ENCODE measurements at regions not wholly inside any gene's neighbourhood (a gene's known extent, or its start where the extent isn't known, plus 50 kb on each side); places are given as distances from the start of the nearest gene placed in this dataset.

DNA sequence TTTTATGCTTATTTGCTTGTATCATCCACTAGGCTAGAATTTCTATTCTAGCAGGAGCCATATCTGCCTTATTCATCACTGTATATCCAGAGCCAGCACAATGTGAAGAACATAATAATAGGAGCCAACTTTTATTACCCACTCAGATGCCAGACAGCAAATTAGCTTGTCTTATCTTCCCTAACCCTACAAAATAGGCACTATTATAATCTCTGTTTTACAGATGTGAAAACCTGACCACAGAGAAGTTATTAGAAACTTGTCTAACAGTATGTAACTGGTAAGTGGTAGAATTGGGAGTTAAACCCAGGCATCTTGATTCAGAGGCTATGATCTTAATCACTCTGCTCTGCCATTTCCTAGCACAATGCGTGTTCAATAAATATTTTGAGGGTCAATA is 579.5 kb downstream of the CAAP1 start:
- no peak for DNase-seq (ENCODE audit: low read depth, low spot score)

DNA sequence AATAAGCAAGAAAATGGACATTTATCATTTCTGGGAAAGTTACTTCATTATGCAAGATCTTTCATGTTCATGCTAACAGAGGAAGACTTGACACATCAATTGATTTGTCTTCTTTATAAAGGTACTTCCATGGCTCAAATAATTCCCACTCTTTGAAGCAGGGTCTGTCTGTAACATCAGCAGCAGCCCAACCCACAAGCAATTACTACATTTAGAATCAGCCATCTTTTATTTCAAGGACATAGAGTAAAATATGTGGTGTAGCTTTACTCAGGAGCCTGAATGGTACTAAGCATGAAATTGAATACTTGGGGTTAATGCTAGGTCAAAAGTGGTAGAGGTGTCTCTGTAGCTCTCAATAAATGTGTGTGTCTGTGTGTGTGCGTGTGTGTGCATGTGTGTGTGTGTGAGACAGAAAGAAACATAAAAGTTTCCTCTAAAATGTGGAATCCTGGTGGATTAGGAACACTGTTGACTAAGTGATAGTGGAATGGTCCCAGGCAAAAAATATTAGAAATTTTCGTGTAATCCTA is 581.1 kb downstream of the CAAP1 start:
- DNase-seq (ENCODE audit: low read depth, low spot score) = no peak

DNA sequence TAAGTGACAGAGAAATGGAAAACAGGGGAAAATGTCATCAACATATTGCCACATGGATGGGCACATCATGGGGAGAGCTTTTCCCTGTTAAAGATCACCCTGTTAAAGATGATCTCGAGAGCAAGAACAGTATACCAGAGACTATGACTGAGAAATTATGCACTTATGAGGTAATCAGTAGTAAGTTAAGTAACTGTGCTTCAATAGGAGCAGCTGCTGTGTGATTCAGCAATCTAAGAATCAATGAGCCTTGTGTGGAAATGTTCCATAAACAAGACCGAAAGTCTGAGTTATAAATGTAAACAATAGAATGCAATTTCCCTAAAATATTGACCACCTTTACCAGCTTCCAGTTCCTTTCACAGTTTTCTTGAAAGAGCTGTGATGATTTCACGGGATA is 582.3 kb downstream of the CAAP1 start:
- peak; percentile 41 for DNase-seq (ENCODE audit: low read depth, low spot score)

DNA sequence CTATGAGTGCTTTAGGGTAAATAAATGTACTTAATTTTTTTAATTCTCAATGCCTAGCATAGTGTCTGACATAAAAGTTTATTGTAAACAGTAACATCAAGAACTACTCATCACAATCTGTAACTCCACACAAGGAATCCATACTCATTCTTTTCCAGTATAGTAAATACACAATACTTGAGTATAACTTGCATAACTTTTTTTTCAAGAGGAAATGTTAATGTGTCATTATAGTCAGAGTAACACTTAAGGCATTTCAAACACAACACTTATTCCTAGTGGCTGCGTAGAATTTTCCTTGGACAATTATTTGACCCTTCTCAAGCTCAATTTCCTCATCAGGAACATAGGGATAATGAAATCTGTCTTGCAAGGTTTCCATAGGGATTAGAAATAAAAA is 584.3 kb downstream of the CAAP1 start:
- no peak for DNase-seq (ENCODE audit: low read depth, low spot score)

DNA sequence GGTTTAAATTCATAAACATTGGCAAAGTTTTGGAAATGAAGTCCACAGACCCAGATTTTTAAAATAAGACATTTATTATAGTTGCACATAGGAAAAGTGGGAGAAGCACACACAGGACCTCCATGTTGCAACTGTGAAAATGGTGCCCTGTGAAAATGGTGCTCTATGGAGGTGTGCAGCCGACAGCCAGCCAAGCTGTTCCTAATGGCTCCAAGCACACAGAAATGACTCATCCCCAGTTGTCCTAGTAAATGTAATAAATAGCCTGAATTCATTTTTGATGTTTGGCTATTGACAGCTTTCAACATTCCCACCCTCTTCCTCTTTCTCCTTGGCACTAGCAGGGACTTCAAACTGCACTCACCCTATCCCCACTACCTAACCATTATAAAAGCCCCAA is 590.9 kb downstream of the CAAP1 start:
- no peak for DNase-seq (ENCODE audit: low read depth, low spot score)

DNA sequence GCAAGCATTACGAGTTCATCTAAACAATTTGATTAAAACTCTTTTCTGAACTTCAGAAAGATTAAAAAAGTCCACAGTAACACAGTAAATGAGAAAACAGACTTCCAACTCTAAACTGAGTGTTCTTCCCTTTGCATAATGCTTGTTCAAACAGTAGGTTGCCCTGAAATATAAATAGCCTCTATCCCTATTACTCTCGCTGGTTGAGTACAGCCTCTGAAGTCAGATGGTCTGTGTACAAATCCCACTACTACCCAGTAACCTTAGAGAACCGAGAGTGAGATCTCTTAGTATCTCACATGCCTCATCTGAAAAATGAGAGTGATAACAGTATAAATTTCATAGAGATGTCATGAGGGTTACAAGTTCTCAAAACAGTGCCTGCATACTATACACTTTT is 591.6 kb downstream of the CAAP1 start:
- no peak for DNase-seq (ENCODE audit: low read depth, low spot score)

DNA sequence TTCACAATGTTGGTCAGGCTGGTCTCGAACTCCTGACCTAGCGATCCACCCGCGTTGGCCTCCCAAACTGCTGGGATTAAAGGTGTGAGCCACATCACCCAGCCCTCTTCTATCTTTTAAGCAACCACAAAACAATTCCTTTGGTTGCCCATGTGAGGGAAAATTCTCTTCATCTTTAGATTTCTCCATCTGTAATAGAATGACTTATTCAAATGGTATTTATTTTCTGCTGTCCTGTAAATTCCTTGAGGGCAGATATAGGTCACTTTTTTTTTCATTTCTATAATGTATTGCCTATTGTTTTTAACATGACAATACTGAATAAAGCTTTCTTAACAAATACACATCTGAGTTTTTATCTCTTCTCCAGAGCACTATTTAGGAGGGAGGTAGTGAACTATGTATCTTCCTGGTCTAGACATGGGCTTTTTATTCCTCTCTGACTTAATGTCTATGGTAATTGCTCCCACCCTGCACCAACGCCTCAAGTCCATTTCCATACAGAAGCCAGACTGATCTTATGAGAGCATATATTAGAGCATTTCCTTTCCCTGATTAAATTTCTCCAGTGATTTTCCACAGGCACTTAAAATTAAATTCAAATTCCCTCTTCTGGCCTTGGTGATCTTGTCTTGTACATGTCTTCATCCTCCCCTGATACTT is 595.6 kb downstream of the CAAP1 start:
- DNase-seq (ENCODE audit: low read depth, low spot score) = peak; percentile 31

DNA sequence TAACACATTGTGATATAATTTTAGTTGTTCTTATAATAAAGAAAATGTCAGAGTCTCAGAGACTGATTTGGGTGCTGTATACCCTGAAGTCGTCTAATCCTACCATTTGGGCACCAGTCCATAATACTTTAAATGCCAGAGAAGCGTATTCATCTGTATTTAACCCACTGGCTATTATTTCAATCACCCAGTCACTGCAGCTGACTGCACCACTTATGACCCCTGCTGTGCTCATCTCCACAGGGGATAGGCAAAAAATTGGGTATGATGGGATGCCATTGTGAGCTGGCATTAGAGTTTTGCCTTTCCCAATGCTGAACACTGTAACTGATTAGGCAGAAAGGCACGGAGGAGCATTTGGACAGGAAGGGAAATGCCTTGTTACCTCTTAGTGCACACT is 599.7 kb downstream of the CAAP1 start:
- peak; percentile 85 for DNase-seq (ENCODE audit: low read depth, low spot score)

DNA sequence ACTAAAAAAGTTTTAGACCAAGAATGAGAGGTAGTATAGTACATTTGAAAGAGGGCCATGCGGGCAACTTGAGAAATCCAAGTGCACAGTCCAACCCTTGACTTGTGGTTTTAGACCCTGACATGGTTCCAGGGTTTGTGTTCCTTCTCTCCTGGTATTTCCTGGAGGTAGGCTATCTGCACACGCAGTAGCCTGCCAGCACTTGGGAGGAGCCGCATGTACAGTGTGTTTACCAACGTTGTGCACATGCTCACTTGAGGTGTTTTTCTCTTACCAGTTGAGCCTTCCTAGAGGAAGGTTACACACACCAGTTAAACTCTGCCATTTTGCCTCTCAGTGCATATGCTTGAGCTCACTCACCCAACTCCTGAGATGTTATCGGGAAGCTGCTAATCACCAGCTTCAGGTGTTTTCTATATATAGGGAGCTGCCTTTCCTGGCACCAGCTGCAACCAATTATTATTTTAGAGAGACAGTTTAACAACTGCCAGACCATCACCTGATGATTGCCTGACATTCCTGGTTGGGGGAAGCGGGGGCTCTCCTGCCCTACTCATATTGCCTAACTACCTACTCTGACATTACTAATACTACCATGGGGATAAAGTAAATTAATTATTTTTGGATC is 593.4 kb upstream of the TUSC1 start:
- DNase-seq (ENCODE audit: low read depth, low spot score) = no peak

DNA sequence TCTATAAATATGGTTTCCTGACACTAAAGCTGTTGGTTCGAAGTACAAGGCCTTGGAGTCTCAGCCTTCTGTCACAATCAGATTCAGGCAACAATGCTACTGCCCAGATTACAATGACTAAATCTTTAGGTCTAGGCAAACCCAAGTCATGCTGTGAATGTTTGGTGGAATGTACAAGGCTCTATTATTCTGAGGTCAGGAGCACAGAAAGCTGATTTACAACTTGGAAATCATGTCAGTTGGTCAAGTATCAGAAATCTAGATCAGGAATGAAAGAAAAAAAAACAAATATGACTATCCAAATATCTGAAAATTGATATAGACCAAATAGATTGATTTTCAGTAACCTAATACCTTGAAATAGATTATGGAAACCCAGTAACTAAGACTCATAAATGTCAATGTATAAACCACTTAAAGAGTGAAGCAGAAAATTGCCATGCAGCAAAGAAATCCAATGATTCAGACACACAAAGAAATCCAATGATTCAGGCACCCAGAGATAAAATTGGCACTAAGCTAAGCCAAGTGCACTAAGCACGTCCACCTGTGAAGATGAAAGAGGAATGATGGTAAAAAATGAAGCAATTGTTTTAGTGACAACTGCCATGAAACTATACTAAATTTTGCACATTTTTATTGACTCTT is 588.0 kb upstream of the TUSC1 start:
- no peak for DNase-seq (ENCODE audit: low read depth, low spot score)

DNA sequence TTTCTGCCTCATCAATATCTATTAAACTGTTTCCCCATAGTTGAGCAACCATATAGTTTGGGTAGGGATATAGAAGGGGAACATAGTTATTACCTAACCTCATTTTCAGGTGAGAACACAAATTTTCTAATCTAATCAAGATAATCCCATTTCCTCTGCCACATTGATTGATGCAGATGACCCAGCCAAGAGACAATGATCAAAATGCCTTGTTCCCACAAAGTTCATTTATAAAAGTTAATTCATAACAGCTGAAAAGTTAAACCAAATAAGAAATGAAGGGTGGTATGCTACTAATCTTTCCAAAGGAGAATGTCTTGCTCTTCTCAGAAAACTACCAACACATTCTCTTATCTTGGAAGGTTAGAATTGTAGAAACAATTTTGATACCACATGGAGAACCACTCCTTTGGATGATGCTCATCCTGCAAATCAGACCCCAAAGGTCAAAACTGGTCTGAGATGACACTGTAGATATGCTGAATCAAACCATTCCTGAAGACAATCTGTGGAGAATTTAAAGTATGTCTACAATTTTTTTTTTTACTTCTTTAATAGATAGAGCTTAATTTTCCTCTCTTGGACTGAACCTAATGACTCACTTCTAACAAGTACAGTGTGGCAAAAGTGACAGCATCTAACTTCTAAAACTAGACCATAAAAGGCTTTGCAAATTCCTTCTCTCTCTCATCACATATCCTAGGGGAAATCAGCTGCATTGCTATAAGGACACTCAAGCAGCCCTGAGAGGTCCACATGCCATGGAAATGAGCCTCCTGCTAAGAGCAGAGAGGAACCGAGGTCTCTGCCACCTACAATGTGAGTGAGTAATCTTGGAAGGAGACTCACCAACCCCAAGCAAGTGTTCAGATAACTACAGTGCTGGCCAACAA is 586.7 kb upstream of the TUSC1 start:
- peak; percentile 84 for DNase-seq (ENCODE audit: low read depth, low spot score)

DNA sequence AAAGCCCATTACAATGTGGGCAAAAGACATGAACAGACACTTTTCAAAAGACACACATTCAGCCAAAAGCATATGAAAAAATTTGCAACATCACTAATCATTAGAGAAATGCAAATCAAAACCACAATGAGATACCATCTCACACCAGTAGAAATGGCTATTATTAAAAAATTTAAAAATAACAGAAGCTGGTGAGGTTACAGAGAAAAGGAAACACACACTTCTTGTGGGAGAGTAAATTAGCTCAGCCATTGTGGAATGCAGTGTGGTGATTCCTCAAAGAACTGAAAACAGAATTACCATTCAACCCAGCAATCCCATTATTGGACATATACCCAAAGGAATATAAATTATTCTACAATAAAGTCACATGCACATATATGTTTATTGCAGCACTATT is 585.2 kb upstream of the TUSC1 start:
- DNase-seq (ENCODE audit: low read depth, low spot score) = no peak

DNA sequence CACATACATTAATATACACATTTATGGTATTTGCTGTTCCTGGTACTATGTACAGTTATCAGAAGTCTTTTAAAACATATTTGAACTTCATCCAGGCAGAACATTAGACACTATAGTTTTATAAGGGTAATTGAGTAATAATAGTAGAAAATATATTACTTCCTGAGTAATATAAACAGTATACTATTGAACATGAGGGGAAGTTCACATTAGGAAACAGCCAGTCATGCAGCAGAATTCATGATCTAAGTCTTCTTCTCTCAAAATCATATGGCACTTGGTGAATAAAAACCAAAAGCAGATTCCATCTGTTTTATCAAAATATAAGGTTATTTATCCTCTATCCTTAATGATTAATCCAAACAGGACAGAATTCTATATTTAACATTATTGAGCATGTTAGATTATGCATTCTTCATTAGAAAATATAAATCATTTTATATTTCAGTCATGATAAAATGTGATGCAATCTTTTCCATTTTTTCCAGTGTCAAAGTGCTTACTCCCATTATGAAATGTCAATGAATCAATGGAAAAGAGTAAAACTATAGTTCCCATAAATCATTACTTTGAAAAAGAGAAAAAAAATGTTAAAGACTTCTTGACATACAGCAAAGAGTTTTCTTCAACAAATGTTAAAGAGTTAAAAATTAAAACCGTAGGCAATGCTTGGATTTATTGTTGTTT is 584.3 kb upstream of the TUSC1 start:
- no peak for DNase-seq (ENCODE audit: low read depth, low spot score)

DNA sequence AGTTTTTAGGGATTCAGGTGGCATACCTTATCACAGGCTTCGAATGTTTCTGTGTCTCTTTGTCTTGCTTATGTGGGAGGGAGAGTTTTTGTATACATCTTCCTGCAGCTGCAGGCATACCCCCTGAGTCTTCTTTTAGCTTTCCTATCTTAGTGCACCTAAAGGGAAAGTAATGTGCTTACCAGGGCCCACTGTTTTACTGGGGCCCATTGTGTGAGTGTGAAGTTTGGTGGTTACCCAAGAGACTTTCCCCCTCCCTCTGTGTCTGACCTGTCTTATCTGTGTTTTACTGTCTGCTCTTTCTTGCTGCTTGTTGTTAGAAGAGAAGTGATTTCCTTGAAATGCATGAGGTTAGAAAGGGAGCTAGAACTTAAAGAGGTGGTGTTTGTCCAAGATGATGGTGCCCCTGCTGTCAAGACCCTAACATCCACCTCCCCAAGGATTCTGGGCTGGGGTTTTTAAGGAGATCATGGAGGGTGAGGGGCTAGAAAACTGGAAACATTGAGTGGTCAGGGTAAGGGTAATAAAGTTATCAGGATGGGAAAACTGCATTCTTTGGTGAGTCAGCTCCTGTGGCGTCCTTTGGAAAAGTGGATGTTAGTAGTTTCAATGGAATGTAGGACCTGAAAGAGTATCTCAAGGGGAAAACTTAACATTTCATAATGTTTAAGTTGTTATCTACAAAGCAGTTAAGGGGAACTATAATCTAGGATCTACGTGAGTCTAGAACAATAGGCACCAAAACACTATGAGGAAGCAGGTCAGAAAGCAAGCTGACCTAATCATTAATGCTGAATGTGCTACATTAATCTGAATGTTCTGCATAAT is 583.5 kb upstream of the TUSC1 start:
- peak; percentile 79 for DNase-seq (ENCODE audit: low read depth, low spot score)

DNA sequence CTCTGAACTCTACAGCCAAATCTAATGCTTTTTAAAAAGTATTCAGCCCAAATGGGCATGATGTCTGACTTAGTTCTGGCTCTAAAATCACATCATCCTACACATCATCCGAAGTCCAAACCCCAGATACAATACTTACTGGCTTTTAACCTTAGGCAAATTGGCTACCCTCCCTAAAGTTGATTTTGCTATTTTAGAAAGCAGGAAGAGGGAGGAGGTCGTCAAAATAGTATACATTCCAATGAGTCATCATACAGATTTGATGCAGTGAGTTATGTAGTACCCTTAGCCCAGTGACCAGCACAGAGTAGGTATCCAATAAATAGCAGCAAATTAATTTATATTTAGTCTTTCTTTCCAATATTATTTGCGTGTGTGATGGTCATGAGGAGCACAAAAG is 582.0 kb upstream of the TUSC1 start:
- peak; percentile 15 for DNase-seq (ENCODE audit: low read depth, low spot score)

DNA sequence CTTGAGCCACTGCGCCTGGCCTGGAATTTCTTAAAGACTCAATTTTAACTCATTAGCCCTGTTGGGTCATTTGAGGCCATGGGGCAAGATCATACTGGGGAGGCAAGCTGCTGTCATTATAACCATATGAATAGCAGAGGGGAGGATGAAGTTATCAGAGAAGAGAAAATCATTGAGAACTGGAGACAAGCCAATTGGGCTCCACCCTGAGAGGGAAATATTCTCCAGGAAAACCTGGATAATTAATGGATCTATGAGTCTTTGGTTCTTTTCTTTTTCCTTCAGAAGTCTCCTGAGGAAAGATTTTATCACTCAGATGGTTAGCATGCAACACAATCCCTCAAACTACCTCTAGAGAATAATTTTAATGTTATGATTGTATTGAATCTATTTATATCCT is 569.6 kb upstream of the TUSC1 start:
- no peak for DNase-seq (ENCODE audit: low read depth, low spot score)

DNA sequence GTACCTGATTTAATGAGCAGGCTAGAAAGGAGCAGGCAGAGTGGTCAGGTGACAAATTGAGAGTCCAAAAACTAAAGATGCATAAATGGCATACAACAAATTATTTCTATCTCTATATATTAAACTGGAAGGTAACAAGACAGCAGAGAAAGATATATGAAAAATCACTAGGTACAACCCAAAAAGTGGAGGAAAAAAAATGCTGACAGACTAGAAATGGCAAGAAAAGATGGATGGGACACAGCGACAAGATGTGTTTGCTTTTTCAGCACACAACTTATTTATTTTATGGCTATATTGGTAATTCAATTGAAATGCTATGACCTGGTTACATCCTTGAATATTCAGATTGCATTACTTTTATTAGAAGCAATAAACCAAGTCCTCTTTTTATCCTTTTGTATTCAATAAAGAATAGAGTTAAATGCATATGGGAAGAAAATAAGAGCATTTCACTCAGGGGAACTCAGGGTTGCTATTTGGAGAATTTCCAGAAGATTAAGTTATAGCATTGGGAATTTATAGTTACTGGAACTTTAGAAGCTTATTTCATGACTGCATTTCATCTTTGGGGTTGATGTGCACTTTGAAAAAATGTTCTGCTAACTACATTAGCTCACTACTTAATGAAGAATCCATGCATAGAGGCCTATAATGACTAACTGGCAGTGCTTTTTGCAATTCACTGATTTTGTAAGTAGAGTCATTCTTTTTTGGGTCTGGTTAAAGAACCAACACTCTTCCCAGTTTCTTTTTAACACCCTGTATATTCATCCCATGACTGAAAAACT is 566.6 kb upstream of the TUSC1 start:
- no peak for DNase-seq (ENCODE audit: low read depth, low spot score)

DNA sequence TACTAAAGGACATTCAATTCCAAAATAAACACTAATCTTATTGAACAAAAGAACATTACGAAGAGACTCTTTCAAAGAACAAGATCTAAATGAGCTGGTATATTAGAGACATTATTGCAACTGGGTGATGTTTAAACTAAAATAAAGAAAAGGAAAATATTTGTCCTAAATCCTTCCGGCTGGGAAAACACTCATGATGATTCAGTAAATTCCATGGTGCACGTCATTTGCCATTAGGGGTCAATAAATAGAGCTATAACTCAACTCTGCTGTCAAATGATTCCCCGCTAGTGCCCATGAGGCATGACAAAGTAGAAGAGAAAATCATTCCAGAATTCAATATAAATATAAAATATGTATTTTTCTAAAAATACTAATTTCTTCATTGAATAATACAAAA is 565.5 kb upstream of the TUSC1 start:
- DNase-seq (ENCODE audit: low read depth, low spot score) = peak; percentile 27

DNA sequence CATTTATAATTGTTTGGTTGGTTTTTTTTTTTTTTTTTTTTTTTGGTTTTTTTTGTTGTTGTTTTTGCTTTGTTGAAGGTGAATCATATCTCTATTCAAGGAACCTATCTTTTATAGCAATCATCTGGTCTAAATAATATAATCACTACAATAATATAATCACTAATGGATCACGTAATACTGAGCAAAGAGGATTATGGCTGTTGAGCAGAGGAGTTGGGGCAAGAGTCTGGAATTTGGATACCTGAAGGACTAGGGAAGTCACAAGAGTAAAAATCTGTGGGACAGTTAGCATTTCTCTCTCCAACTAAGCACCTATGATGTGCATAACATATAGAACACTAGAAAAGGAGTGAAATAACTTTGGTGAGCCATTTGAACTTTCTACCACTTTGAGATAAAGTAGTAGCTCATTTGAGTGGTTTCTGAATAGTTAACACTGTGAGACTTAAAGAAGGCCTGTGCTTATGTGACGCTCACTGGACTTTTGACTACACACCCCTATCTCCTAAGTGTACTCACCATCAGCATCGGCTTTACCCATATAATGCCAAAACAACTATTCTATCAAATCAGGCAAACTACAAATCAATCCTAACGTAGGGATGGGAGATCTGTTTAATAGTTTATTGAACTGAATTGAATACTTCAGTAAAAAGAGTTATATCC is 564.9 kb upstream of the TUSC1 start:
- DNase-seq (ENCODE audit: low read depth, low spot score) = no peak
